GM23338 (cell line): ENCODE measurements at regions not wholly inside any gene's neighbourhood (a gene's known extent, or its start where the extent isn't known, plus 50 kb on each side); places are given as distances from the start of the nearest gene placed in this dataset.

Source experiments
- CREB1 ChIP-seq: fragments of 250-450 bp; sonication (Bioruptor Pico); IDR thresholded peaks from 2 replicates; pipeline ENCODE4 v1.5.0; 2020; ENCODE audit warnings: low read depth, mild to moderate bottlenecking, moderate library complexity
- EZH2 ChIP-seq: fragments of 200-600 bp; sonication (generic); IDR thresholded peaks from one replicate; pipeline ENCODE4 v1.8.0; 2017; ENCODE audit warnings: antibody characterized with exemption, mild to moderate bottlenecking, low read depth; ENCODE audit not compliant: unreplicated experiment
- EZH2phosphoT487 ChIP-seq: fragments of 200-600 bp; sonication (generic); IDR thresholded peaks from one replicate; pipeline ENCODE4 v1.8.1; 2018; ENCODE audit warnings: antibody characterized with exemption; ENCODE audit not compliant: unreplicated experiment
- JUNB ChIP-seq: IDR thresholded peaks from one replicate; pipeline ENCODE4 v1.6.1; 2016; ENCODE audit warnings: antibody characterized with exemption; ENCODE audit not compliant: unreplicated experiment
- NANOG ChIP-seq: IDR thresholded peaks from 2 replicates; pipeline ENCODE4 v1.6.1; 2016; ENCODE audit warnings: antibody characterized with exemption, borderline replicate concordance
- POLR2AphosphoS5 ChIP-seq: IDR thresholded peaks from 2 replicates; pipeline ENCODE4 v1.6.1; 2016; ENCODE audit warnings: antibody characterized with exemption, low read depth
- ZNF114 ChIP-seq: fragments of 250-450 bp; sonication (Bioruptor Pico); IDR thresholded peaks from 2 replicates; pipeline ENCODE4 v1.5.0; 2020; ENCODE audit warnings: mild to moderate bottlenecking, moderate library complexity
- TF ChIP-seq, protein P1 (sequence below), 2 experiments: fragments of 200-600 bp in 1 of 2; sonication (generic) in 1 of 2; conservative IDR thresholded peaks; 2 replicates each; pipeline versions ENCODE4 v1.5.1 to v1.6.1; 2016 to 2017; ENCODE audit warnings: antibody characterized with exemption in 2 of 2, low read depth in 2 of 2, mild to moderate bottlenecking in 2 of 2, moderate library complexity in 1 of 2
- TF ChIP-seq, protein P2 (sequence below): IDR thresholded peaks from 2 replicates; pipeline ENCODE4 v1.6.1; 2016; ENCODE audit warnings: antibody characterized with exemption
- TF ChIP-seq, protein P3 (sequence below): IDR thresholded peaks from one replicate; pipeline ENCODE4 v1.6.1; 2018; ENCODE audit warnings: antibody characterized with exemption; ENCODE audit not compliant: unreplicated experiment
- TF ChIP-seq, protein P4 (sequence below): fragments of 250-450 bp; sonication (Bioruptor Pico); IDR thresholded peaks from 2 replicates; pipeline ENCODE4 v1.5.0; 2020; ENCODE audit warnings: mild to moderate bottlenecking, moderate library complexity

DNA sequence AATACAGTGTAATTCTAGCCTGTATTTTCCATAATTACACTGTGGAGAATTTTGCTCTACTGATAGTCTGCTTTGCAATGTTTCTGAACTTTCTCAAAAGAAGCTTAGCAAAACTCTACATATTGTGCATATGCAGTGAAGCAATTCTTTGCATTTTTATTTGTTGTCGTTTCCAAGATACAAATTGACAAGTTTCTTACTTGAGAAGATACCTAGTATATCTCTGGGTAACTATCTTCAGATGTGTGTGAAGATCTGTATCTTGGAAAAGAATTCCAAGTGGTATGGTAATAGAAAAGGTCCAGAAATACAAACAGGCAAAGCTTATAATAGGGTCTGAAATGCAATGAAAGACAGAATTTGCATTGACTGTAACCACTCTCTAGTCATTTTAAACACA is 1119.8 kb upstream of the INTU start:
- TF ChIP-seq, protein P1, sequence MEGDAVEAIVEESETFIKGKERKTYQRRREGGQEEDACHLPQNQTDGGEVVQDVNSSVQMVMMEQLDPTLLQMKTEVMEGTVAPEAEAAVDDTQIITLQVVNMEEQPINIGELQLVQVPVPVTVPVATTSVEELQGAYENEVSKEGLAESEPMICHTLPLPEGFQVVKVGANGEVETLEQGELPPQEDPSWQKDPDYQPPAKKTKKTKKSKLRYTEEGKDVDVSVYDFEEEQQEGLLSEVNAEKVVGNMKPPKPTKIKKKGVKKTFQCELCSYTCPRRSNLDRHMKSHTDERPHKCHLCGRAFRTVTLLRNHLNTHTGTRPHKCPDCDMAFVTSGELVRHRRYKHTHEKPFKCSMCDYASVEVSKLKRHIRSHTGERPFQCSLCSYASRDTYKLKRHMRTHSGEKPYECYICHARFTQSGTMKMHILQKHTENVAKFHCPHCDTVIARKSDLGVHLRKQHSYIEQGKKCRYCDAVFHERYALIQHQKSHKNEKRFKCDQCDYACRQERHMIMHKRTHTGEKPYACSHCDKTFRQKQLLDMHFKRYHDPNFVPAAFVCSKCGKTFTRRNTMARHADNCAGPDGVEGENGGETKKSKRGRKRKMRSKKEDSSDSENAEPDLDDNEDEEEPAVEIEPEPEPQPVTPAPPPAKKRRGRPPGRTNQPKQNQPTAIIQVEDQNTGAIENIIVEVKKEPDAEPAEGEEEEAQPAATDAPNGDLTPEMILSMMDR (conservative IDR thresholded peaks at IDR 0.05; ENCODE audit: low read depth in 2 of 2): no peak
- TF ChIP-seq CREB1 (CRISPR knock-in tag) (no peak), NANOG (no peak), POLR2AphosphoS5 (no peak), JUNB (no peak), EZH2 (no peak), EZH2phosphoT487 (no peak), ZNF114 (CRISPR knock-in tag) (no peak)
- TF ChIP-seq, protein P2, sequence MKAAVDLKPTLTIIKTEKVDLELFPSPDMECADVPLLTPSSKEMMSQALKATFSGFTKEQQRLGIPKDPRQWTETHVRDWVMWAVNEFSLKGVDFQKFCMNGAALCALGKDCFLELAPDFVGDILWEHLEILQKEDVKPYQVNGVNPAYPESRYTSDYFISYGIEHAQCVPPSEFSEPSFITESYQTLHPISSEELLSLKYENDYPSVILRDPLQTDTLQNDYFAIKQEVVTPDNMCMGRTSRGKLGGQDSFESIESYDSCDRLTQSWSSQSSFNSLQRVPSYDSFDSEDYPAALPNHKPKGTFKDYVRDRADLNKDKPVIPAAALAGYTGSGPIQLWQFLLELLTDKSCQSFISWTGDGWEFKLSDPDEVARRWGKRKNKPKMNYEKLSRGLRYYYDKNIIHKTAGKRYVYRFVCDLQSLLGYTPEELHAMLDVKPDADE: no peak
- TF ChIP-seq, protein P3, sequence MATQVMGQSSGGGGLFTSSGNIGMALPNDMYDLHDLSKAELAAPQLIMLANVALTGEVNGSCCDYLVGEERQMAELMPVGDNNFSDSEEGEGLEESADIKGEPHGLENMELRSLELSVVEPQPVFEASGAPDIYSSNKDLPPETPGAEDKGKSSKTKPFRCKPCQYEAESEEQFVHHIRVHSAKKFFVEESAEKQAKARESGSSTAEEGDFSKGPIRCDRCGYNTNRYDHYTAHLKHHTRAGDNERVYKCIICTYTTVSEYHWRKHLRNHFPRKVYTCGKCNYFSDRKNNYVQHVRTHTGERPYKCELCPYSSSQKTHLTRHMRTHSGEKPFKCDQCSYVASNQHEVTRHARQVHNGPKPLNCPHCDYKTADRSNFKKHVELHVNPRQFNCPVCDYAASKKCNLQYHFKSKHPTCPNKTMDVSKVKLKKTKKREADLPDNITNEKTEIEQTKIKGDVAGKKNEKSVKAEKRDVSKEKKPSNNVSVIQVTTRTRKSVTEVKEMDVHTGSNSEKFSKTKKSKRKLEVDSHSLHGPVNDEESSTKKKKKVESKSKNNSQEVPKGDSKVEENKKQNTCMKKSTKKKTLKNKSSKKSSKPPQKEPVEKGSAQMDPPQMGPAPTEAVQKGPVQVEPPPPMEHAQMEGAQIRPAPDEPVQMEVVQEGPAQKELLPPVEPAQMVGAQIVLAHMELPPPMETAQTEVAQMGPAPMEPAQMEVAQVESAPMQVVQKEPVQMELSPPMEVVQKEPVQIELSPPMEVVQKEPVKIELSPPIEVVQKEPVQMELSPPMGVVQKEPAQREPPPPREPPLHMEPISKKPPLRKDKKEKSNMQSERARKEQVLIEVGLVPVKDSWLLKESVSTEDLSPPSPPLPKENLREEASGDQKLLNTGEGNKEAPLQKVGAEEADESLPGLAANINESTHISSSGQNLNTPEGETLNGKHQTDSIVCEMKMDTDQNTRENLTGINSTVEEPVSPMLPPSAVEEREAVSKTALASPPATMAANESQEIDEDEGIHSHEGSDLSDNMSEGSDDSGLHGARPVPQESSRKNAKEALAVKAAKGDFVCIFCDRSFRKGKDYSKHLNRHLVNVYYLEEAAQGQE: no peak
- TF ChIP-seq, protein P4, sequence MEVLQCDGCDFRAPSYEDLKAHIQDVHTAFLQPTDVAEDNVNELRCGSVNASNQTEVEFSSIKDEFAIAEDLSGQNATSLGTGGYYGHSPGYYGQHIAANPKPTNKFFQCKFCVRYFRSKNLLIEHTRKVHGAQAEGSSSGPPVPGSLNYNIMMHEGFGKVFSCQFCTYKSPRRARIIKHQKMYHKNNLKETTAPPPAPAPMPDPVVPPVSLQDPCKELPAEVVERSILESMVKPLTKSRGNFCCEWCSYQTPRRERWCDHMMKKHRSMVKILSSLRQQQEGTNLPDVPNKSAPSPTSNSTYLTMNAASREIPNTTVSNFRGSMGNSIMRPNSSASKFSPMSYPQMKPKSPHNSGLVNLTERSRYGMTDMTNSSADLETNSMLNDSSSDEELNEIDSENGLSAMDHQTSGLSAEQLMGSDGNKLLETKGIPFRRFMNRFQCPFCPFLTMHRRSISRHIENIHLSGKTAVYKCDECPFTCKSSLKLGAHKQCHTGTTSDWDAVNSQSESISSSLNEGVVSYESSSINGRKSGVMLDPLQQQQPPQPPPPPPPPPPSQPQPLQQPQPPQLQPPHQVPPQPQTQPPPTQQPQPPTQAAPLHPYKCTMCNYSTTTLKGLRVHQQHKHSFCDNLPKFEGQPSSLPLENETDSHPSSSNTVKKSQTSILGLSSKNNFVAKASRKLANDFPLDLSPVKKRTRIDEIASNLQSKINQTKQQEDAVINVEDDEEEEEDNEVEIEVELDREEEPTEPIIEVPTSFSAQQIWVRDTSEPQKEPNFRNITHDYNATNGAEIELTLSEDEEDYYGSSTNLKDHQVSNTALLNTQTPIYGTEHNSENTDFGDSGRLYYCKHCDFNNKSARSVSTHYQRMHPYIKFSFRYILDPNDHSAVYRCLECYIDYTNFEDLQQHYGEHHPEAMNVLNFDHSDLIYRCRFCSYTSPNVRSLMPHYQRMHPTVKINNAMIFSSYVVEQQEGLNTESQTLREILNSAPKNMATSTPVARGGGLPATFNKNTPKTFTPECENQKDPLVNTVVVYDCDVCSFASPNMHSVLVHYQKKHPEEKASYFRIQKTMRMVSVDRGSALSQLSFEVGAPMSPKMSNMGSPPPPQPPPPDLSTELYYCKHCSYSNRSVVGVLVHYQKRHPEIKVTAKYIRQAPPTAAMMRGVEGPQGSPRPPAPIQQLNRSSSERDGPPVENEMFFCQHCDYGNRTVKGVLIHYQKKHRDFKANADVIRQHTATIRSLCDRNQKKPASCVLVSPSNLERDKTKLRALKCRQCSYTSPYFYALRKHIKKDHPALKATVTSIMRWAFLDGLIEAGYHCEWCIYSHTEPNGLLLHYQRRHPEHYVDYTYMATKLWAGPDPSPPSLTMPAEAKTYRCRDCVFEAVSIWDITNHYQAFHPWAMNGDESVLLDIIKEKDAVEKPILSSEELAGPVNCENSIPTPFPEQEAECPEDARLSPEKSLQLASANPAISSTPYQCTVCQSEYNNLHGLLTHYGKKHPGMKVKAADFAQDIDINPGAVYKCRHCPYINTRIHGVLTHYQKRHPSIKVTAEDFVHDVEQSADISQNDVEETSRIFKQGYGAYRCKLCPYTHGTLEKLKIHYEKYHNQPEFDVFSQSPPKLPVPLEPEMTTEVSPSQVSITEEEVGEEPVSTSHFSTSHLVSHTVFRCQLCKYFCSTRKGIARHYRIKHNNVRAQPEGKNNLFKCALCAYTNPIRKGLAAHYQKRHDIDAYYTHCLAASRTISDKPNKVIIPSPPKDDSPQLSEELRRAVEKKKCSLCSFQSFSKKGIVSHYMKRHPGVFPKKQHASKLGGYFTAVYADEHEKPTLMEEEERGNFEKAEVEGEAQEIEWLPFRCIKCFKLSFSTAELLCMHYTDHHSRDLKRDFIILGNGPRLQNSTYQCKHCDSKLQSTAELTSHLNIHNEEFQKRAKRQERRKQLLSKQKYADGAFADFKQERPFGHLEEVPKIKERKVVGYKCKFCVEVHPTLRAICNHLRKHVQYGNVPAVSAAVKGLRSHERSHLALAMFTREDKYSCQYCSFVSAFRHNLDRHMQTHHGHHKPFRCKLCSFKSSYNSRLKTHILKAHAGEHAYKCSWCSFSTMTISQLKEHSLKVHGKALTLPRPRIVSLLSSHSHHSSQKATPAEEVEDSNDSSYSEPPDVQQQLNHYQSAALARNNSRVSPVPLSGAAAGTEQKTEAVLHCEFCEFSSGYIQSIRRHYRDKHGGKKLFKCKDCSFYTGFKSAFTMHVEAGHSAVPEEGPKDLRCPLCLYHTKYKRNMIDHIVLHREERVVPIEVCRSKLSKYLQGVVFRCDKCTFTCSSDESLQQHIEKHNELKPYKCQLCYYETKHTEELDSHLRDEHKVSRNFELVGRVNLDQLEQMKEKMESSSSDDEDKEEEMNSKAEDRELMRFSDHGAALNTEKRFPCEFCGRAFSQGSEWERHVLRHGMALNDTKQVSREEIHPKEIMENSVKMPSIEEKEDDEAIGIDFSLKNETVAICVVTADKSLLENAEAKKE (CRISPR knock-in tag): no peak
